GM23338 (cell line): ENCODE measurements at regions not wholly inside any gene's neighbourhood (a gene's known extent, or its start where the extent isn't known, plus 50 kb on each side); places are given as distances from the start of the nearest gene placed in this dataset.

ENCODE experiments used
- ATAC-seq: fragments of 200-7000 bp; cut with Tn5 transposase; 3 replicates; pipeline ENCODE4 v1.9.1; 2020
- DNase-seq: peaks from one replicate; pipeline ENCODE4 v3.0.0-alpha.2; 2015; ENCODE audit warnings: low spot score
- H2AFZ ChIP-seq: fragments of 200-600 bp; sonication (generic); 2 replicates; pipeline ENCODE4 v1.8.0; 2016; ENCODE audit warnings: antibody characterized with exemption, mild to moderate bottlenecking, moderate library complexity
- H3F3A ChIP-seq: fragments of 200-600 bp; sonication (generic); replicated peaks from 2 replicates; pipeline ENCODE4 v1.8.0; 2017; ENCODE audit warnings: antibody characterized with exemption, mixed run types, low read depth
- H3K27ac ChIP-seq: fragments of 200-600 bp; sonication (generic); 2 replicates; pipeline ENCODE4 v1.6.1; 2016; ENCODE audit warnings: low read depth
- H3K27me3 ChIP-seq: fragments of 200-600 bp; sonication (generic); 2 replicates; pipeline ENCODE4 v1.8.0; 2016; ENCODE audit warnings: mild to moderate bottlenecking, mixed run types, moderate library complexity; ENCODE audit not compliant: insufficient read depth
- H3K36me3 ChIP-seq: fragments of 200-600 bp; sonication (generic); 2 replicates; pipeline ENCODE4 v1.8.0; 2016; ENCODE audit warnings: mild to moderate bottlenecking; ENCODE audit not compliant: insufficient read depth
- H3K4me1 ChIP-seq: fragments of 200-600 bp; sonication (generic); 2 replicates; pipeline ENCODE4 v1.8.0; 2016; ENCODE audit warnings: mild to moderate bottlenecking, moderate library complexity; ENCODE audit not compliant: insufficient read depth
- H3K4me2 ChIP-seq: fragments of 200-600 bp; sonication (generic); 2 replicates; pipeline ENCODE4 v1.7.1; 2017; ENCODE audit warnings: mixed run types
- H3K4me3 ChIP-seq: fragments of 200-600 bp; sonication (generic); 2 replicates; pipeline ENCODE4 v1.6.1; 2016; ENCODE audit warnings: mixed run types
- H3K79me2 ChIP-seq: fragments of 200-600 bp; sonication (generic); replicated peaks from 2 replicates; pipeline ENCODE4 v1.8.0; 2017; ENCODE audit warnings: mild to moderate bottlenecking; ENCODE audit not compliant: insufficient read depth
- H3K9me2 ChIP-seq: fragments of 200-600 bp; sonication (generic); 2 replicates; pipeline ENCODE4 v1.8.0; 2017; ENCODE audit not compliant: insufficient read depth
- H4K20me1 ChIP-seq: fragments of 200-600 bp; sonication (generic); replicated peaks from 2 replicates; pipeline ENCODE4 v1.8.0; 2017; ENCODE audit warnings: mild to moderate bottlenecking; ENCODE audit not compliant: insufficient read depth
- H3K27ac Mint-ChIP-seq: 2 replicates; pipeline ENCODE4 v1.8.0; 2020; ENCODE audit warnings: inconsistent platforms, mild to moderate bottlenecking, moderate library complexity, mixed read lengths
- H3K27me3 Mint-ChIP-seq: 3 replicates; pipeline ENCODE4 v1.8.0; 2022; ENCODE audit warnings: low read depth, mild to moderate bottlenecking, moderate library complexity, mixed read lengths, inconsistent platforms; ENCODE audit not compliant: insufficient read depth, poor library complexity
- H3K36me3 Mint-ChIP-seq: 3 replicates; pipeline ENCODE4 v1.8.0; 2021; ENCODE audit warnings: low read depth, mild to moderate bottlenecking, inconsistent platforms, moderate library complexity, mixed read lengths
- H3K4me1 Mint-ChIP-seq: 3 replicates; pipeline ENCODE4 v1.8.0; 2020; ENCODE audit warnings: mild to moderate bottlenecking, inconsistent platforms, mixed read lengths
- H3K4me3 Mint-ChIP-seq: 3 replicates; pipeline ENCODE4 v1.8.0; 2021; ENCODE audit warnings: moderate library complexity, mild to moderate bottlenecking, inconsistent platforms, mixed read lengths
- H3K9me3 Mint-ChIP-seq: 3 replicates; pipeline ENCODE4 v1.8.0; 2020; ENCODE audit warnings: moderate library complexity, mild to moderate bottlenecking, inconsistent platforms, mixed read lengths
- EZH2phosphoT487 ChIP-seq: fragments of 200-600 bp; sonication (generic); IDR thresholded peaks from one replicate; pipeline ENCODE4 v1.8.1; 2018; ENCODE audit warnings: antibody characterized with exemption; ENCODE audit not compliant: unreplicated experiment
- REST ChIP-seq: IDR thresholded peaks from one replicate; pipeline ENCODE4 v1.6.1; 2018; ENCODE audit warnings: antibody characterized with exemption; ENCODE audit not compliant: unreplicated experiment
- STAT1 ChIP-seq: IDR thresholded peaks from one replicate; pipeline ENCODE4 v1.6.1; 2016; ENCODE audit warnings: antibody characterized with exemption; ENCODE audit not compliant: unreplicated experiment
- ZNF114 ChIP-seq: fragments of 250-450 bp; sonication (Bioruptor Pico); IDR thresholded peaks from 2 replicates; pipeline ENCODE4 v1.5.0; 2020; ENCODE audit warnings: mild to moderate bottlenecking, moderate library complexity
- ZNF331 ChIP-seq: fragments of 250-450 bp; sonication (Bioruptor Pico); IDR thresholded peaks from 2 replicates; pipeline ENCODE4 v1.5.0; 2020; ENCODE audit warnings: low read depth, mild to moderate bottlenecking, moderate library complexity
- ZNF462 ChIP-seq: fragments of 250-450 bp; sonication (Bioruptor Pico); IDR thresholded peaks from 2 replicates; pipeline ENCODE4 v1.5.0; 2020; ENCODE audit warnings: mild to moderate bottlenecking, moderate library complexity

GRCh38 chr3:40720863-40721262, 196.1 kb downstream of the ZNF621 start:
- no peaks in the 10 kb centered on the region for H3K36me3 ChIP-seq
- Mint-ChIP-seq H3K27me3 (peaks cover 4% of the 10 kb centered on the region), H3K36me3 (no peaks in the 10 kb centered on the region), H3K4me1 (no peaks in the 10 kb centered on the region; the same call in 1 of the 3 replicates), H3K9me3 (no peaks in the 10 kb centered on the region), H3K4me3 (no peak overlapping the region), H3K27ac (no peak overlapping the region)
- DNase-seq (no peak), ATAC-seq (peak; percentile 55)
- H3F3A ChIP-seq = no peaks in the 10 kb centered on the region
- H4K20me1 ChIP-seq = no peaks in the 10 kb centered on the region
- TF ChIP-seq REST = no peak
- no peak for TF ChIP-seq ZNF114 (CRISPR knock-in tag)
- no peak overlapping the region for H3K27ac ChIP-seq
- no peak overlapping the region for H3K4me3 ChIP-seq
- no peak overlapping the region for H3K4me2 ChIP-seq
- H3K27me3 ChIP-seq = no peaks in the 10 kb centered on the region
- H3K79me2 ChIP-seq = no peaks in the 10 kb centered on the region
- H3K9me2 ChIP-seq = no peaks in the 10 kb centered on the region
- no peaks in the 10 kb centered on the region for H3K4me1 ChIP-seq
- no peak overlapping the region for H2AFZ ChIP-seq

GRCh38 chr3:40723083-40723660, 198.4 kb downstream of the ZNF621 start:
- Mint-ChIP-seq H3K4me1 (no peaks in the 10 kb centered on the region; the same call in 1 of the 3 replicates), H3K4me3 (no peak overlapping the region), H3K27ac (no peak overlapping the region), H3K36me3 (no peaks in the 10 kb centered on the region), H3K27me3 (peaks cover 4% of the 10 kb centered on the region), H3K9me3 (no peaks in the 10 kb centered on the region)
- no peak overlapping the region for H2AFZ ChIP-seq
- no peak overlapping the region for H3K4me2 ChIP-seq
- H3K4me3 ChIP-seq = no peak overlapping the region
- H3K9me2 ChIP-seq = 0 out of 2 replicates have a peak, but pooled peaks cover 4% of the 10 kb centered on the region
- H3K36me3 ChIP-seq = no peaks in the 10 kb centered on the region
- TF ChIP-seq EZH2phosphoT487 = no peak
- TF ChIP-seq ZNF331 (CRISPR knock-in tag) = no peak
- no peak for TF ChIP-seq ZNF462 (CRISPR knock-in tag)
- no peak for TF ChIP-seq STAT1
- no peak for TF ChIP-seq REST
- ATAC-seq (no peak), DNase-seq (no peak)
- H4K20me1 ChIP-seq = no peaks in the 10 kb centered on the region
- no peaks in the 10 kb centered on the region for H3K27me3 ChIP-seq
- no peaks in the 10 kb centered on the region for H3K4me1 ChIP-seq
- no peaks in the 10 kb centered on the region for H3K79me2 ChIP-seq
- no peaks in the 10 kb centered on the region for H3F3A ChIP-seq
- no peak overlapping the region for H3K27ac ChIP-seq
